ENCODE measurements at regions not wholly inside any gene's neighbourhood (a gene's known extent, or its start where the extent isn't known, plus 50 kb on each side); places are given as distances from the start of the nearest gene placed in this dataset.

GRCh38 chr1:175833951-175834350, 90.6 kb upstream of the TNR start:
- no peak overlapping the region for H3K4me3 ChIP-seq (ENCODE audit: low read depth, low read length)
- TF ChIP-seq CTCF (conservative IDR thresholded peaks at IDR 0.05; ENCODE audit: low read depth, low read length) = no peak
- DNase-seq (ENCODE audit: low read depth) = no peak

GRCh38 chr1:175833502-175833901, 90.1 kb upstream of the TNR start:
- no peak for DNase-seq (ENCODE audit: low read depth)
- H3K4me3 ChIP-seq (ENCODE audit: low read depth, low read length) = no peak overlapping the region
- no peak for TF ChIP-seq CTCF (conservative IDR thresholded peaks at IDR 0.05; ENCODE audit: low read depth, low read length)

GRCh38 chr1:175830500-175830899, 87.1 kb upstream of the TNR start:
- no peak for TF ChIP-seq CTCF (conservative IDR thresholded peaks at IDR 0.05; ENCODE audit: low read depth, low read length)
- DNase-seq (ENCODE audit: low read depth) = no peak
- H3K4me3 ChIP-seq (ENCODE audit: low read depth, low read length) = no peak overlapping the region

GRCh38 chr1:175829845-175830244, 86.5 kb upstream of the TNR start:
- no peak overlapping the region for H3K4me3 ChIP-seq (ENCODE audit: low read depth, low read length)
- DNase-seq (ENCODE audit: low read depth) = no peak
- no peak for TF ChIP-seq CTCF (conservative IDR thresholded peaks at IDR 0.05; ENCODE audit: low read depth, low read length)

GRCh38 chr1:175826705-175827104, 83.3 kb upstream of the TNR start:
- DNase-seq (ENCODE audit: low read depth) = no peak
- no peak for TF ChIP-seq CTCF (conservative IDR thresholded peaks at IDR 0.05; ENCODE audit: low read depth, low read length)
- H3K4me3 ChIP-seq (ENCODE audit: low read depth, low read length) = no peak overlapping the region

- H3K4me3 ChIP-seq (ENCODE audit: low read depth, low read length) = no peak overlapping the region
- no peak for DNase-seq (ENCODE audit: low read depth)
- TF ChIP-seq CTCF (conservative IDR thresholded peaks at IDR 0.05; ENCODE audit: low read depth, low read length) = peak; percentile 54
Measured at GRCh38 chr1:175824079-175824478, 80.7 kb upstream of the TNR start.

- DNase-seq (ENCODE audit: low read depth) = peak; percentile 3
- H3K4me3 ChIP-seq (ENCODE audit: low read depth, low read length) = no peak overlapping the region
- TF ChIP-seq CTCF (conservative IDR thresholded peaks at IDR 0.05; ENCODE audit: low read depth, low read length) = no peak
Measured at GRCh38 chr1:175823406-175823805, 80.0 kb upstream of the TNR start.
